GM06990 (cell line): ENCODE measurements at regions not wholly inside any gene's neighbourhood (a gene's known extent, or its start where the extent isn't known, plus 50 kb on each side); places are given as distances from the start of the nearest gene placed in this dataset.

Source experiments
- DNase-seq: peaks from one replicate; pipeline ENCODE4 v3.0.0-alpha.2; 2011; ENCODE audit not compliant: insufficient read length; ENCODE audit errors: extremely low read depth
- H3K27me3 ChIP-seq: replicated peaks from 2 replicates; pipeline ENCODE4 v1.6.0; 2011; ENCODE audit warnings: low read length; ENCODE audit not compliant: control insufficient read depth, insufficient read depth
- H3K36me3 ChIP-seq: 2 replicates; pipeline ENCODE4 v1.5.1; 2011; ENCODE audit warnings: low read length; ENCODE audit not compliant: control insufficient read depth, insufficient read depth
- H3K4me3 ChIP-seq: replicated peaks from 2 replicates; pipeline ENCODE4 v1.5.1; 2011; ENCODE audit warnings: low read depth, mild to moderate bottlenecking, control low read depth, low read length
- CTCF ChIP-seq: IDR thresholded peaks from 2 replicates; pipeline ENCODE4 v1.5.1; 2011; ENCODE audit warnings: low read length, control low read depth, mild to moderate bottlenecking, inconsistent platforms; ENCODE audit not compliant: insufficient read depth, poor library complexity, severe bottlenecking

GRCh38 chr2:6341588-6342129 is 524.0 kb downstream of the CMPK2 start:
- TF ChIP-seq CTCF = no peak
- Histone ChIP-seq H3K36me3 (no peaks in the 10 kb centered on the region), H3K4me3 (no peak overlapping the region), H3K27me3 (no peaks in the 10 kb centered on the region)
- DNase-seq = no peak

GRCh38 chr2:6342273-6342920 is 523.3 kb downstream of the CMPK2 start:
- DNase-seq = no peak
- Histone ChIP-seq H3K27me3 (no peaks in the 10 kb centered on the region), H3K36me3 (no peaks in the 10 kb centered on the region), H3K4me3 (no peak overlapping the region)
- no peak for TF ChIP-seq CTCF

- H3K4me3 ChIP-seq = no peak overlapping the region
- no peak for DNase-seq
- H3K27me3 ChIP-seq = no peaks in the 10 kb centered on the region
- TF ChIP-seq CTCF = no peak
- H3K36me3 ChIP-seq = no peaks in the 10 kb centered on the region
These were observed 522.6 kb downstream of the CMPK2 start for GRCh38 chr2:6343076-6343475.

GRCh38 chr2:6352247-6352646 is 513.5 kb downstream of the CMPK2 start:
- TF ChIP-seq CTCF = no peak
- peak; percentile 70 for DNase-seq

GRCh38 chr2:6352906-6353515 is 512.7 kb downstream of the CMPK2 start:
- DNase-seq = peak; percentile 20
- Histone ChIP-seq H3K27me3 (no peaks in the 10 kb centered on the region), H3K36me3 (no peaks in the 10 kb centered on the region), H3K4me3 (no peak overlapping the region)
- peak; percentile 34 for TF ChIP-seq CTCF

More at GRCh38 chr2:6352247-6352646, 513.5 kb downstream of the CMPK2 start:
- H3K36me3 ChIP-seq = no peaks in the 10 kb centered on the region
- no peaks in the 10 kb centered on the region for H3K27me3 ChIP-seq
- no peak overlapping the region for H3K4me3 ChIP-seq

- no peaks in the 10 kb centered on the region for H3K36me3 ChIP-seq
- peak; percentile 46 for DNase-seq
- H3K4me3 ChIP-seq = no peak overlapping the region
- TF ChIP-seq CTCF = no peak
- H3K27me3 ChIP-seq = no peaks in the 10 kb centered on the region
These were observed 512.0 kb downstream of the CMPK2 start for GRCh38 chr2:6353669-6354068.
